Activated naive CD4-positive, alpha-beta T cell treated with anti-CD3 and anti-CD28 coated beads, Interleukin-2, amount 50 U/mL, for 72 hours (primary cell): ENCODE measurements at regions not wholly inside any gene's neighbourhood (a gene's known extent, or its start where the extent isn't known, plus 50 kb on each side); places are given as distances from the start of the nearest gene placed in this dataset.

ENCODE experiments used
- ATAC-seq, 2 donors: fragments of 150-1000 bp; cut with Tn5 transposase; 2 replicates each; pipeline ENCODE4 v1.10.0; 2021; ENCODE audit warnings: mild to moderate bottlenecking in 2 of 2, moderate library complexity in 2 of 2
- DNase-seq, 2 donors: peaks; one replicate each; pipeline ENCODE4 v3.0.0; 2021 to 2022; ENCODE audit warnings: low spot score in 2 of 2
- H3K27ac Mint-ChIP-seq, 2 donors: one replicate each; pipeline ENCODE4 v1.8.0; 2022; ENCODE audit warnings: mild to moderate bottlenecking in 2 of 2, mixed read lengths in 2 of 2
- H3K36me3 Mint-ChIP-seq, 2 donors: one replicate each; pipeline ENCODE4 v1.8.0; 2022; ENCODE audit warnings: mixed read lengths in 2 of 2
- H3K9me3 Mint-ChIP-seq, 2 donors: one replicate each; pipeline ENCODE4 v1.8.0; 2022; ENCODE audit warnings: mixed read lengths in 2 of 2

DNA sequence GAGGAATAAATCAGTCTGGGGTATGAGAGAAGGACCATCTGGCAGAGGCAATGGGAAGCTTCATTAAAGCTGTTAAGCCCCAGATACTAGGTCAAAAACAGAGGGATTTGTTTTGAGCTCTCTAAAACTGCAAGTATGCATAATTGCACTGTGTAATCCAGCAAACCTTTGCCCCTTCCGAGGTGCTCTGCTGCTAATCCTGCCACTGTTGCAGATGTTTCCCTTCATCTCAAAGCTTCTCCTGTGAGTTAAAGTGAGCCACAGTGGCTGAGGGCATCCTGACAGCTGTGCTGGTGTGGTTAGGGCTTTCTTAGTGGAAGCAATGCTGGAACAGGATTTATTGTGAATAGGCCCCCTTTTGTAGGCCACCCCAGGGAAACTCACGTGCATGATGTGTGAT is 160.3 kb upstream of the TRPC7 start:
- ATAC-seq = no peak
- no peaks in the 10 kb centered on the region for H3K36me3 Mint-ChIP-seq
- DNase-seq = no peak
- no peak overlapping the region for H3K27ac Mint-ChIP-seq
- H3K9me3 Mint-ChIP-seq = peaks cover 7 to 8% of the 10 kb centered on the region in 2 donors

DNA sequence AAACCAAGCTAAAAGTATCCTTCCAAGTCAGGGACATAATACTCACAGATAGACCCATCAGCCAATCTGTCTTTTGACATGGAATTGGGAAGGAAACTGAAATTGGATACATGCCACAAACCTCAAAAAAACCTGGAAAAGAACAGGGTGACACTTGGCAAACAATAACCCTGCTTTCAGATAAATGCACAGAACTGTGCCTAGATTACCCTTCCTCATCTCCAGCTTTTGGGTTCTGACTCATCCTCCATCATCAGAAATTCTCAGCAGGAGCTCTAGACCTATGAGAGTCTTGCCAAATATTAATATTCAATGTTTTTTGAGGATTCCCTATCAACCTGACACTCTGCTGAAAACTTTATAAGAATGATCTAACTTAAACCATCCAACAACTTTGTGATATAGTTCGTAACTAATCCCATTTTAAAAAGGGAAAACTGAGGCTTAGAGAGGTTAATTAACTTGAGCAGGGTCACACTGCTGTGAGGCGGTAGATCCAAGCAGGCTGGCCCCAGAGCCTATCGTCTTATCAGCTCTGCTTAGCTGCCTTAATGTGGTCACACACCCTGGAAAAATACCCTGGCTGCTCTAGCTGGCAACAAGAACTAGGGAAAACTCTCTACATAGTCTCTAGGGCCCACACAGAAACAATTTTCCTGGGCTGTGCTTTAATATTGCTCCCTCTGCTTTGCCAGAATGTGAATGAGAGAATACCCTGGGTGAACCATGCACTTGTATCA is 157.0 kb upstream of the TRPC7 start:
- no peak for ATAC-seq
- H3K36me3 Mint-ChIP-seq = no peaks in the 10 kb centered on the region
- DNase-seq = no peak
- peaks cover 12 to 16% of the 10 kb centered on the region in 2 donors for H3K9me3 Mint-ChIP-seq
- H3K27ac Mint-ChIP-seq = no peak overlapping the region

DNA sequence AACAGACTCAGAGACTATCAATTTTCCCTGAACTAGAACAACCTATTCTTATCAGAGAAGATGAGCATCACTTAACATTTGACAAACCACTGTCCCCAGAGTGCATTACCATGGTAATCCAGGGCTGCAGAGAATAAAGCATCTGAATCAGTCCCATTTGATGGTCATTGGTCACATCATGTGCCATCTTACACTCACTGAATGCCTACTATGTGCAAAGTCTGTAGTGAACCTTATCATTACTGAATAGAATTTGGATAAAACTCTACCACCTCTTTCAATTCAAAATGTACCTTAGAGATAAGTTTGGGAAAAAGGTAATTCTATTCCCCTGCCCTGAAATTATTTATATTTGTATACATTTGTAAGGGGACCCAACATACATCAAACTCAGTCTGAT is 156.4 kb upstream of the TRPC7 start:
- no peak overlapping the region for H3K27ac Mint-ChIP-seq
- H3K36me3 Mint-ChIP-seq = no peaks in the 10 kb centered on the region
- ATAC-seq (no peak), DNase-seq (no peak)
- peaks cover 12 to 16% of the 10 kb centered on the region in 2 donors for H3K9me3 Mint-ChIP-seq

DNA sequence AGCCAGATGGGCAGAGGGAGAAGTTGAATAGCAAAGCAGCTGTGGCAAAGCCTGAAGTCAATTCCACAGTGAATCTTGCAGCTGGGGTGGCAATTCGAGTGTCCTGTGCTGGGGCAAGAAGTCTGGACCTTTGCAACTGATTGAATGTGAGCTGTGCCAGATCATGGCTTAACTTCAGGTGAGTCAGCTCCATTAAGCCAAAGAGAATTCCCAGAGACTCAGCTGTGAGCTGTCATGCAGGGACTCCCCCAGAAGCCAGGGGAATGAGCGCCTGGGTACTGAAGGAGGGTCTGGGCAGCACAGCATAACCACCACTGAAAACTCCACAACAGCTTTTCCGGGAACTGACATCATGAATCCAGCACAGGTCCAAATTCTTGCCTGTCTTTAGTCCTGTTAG is 153.5 kb upstream of the TRPC7 start:
- DNase-seq (no peak), ATAC-seq (no peak)
- Mint-ChIP-seq H3K36me3 (no peaks in the 10 kb centered on the region), H3K27ac (no peak overlapping the region), H3K9me3 (peaks cover 13 to 15% of the 10 kb centered on the region in 2 donors)

DNA sequence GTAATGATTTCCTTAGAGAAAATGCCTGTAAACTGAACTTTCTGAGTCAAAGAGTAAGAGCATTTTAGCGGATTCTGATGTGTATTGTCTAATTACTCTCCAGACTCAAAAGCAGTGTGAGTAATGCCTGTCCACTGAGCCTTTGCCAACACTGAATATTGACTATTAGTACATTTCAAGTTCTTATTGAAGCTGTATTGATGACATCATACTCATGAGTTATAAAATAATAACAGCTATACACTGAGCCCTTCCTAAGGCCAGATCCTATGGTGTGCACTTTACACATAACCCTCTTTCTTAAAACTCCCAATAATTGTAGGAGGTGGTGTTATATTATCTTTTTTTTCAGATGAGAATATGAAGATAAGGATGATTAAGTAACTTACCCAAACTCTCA is 152.8 kb upstream of the TRPC7 start:
- DNase-seq (no peak), ATAC-seq (no peak)
- Mint-ChIP-seq H3K27ac (no peak overlapping the region), H3K9me3 (peaks cover 10 to 15% of the 10 kb centered on the region in 2 donors), H3K36me3 (no peaks in the 10 kb centered on the region)

DNA sequence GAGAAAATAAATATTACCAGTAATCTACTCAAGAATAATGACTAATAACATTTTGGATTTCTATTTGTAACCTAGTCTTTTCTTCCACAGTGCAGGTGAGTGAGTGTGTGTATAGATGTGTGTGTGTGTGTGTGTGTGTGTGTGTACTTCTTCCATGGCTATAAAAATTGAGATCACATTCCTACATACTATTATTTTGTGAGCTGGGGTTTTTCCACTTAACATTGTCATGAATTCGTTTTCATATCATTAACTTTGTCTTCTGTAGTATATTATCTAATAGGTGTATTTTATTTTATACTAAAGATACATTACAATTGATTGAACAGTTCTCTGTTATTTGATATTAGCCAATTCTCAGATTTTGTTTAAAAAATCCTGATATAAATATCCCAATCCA is 152.4 kb upstream of the TRPC7 start:
- H3K27ac Mint-ChIP-seq = no peak overlapping the region
- no peaks in the 10 kb centered on the region for H3K36me3 Mint-ChIP-seq
- DNase-seq (no peak), ATAC-seq (no peak)
- H3K9me3 Mint-ChIP-seq = peaks cover 10 to 15% of the 10 kb centered on the region in 2 donors

DNA sequence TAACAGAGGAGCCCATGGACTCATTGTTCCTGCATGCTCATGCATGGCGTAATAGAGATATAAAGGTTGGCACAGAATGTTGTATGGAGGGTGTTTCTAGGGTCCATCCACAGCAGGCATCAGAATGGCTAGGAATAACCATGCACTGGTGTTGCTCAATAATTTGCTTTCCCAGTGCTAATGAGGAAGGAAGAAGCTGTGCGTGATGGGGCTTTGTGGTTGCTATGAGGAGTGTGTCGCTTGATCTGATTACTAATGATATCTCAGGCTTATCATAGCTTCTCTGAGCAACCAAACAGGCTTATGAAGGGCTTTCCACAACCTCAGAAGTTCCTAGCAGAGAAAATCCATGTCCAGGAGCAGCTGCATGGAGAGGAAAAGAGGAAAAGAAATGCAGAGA is 151.3 kb upstream of the TRPC7 start:
- ATAC-seq = no peak
- peak overlapping the region in 1 of 2 donors; percentile 52 for H3K27ac Mint-ChIP-seq
- no peaks in the 10 kb centered on the region for H3K36me3 Mint-ChIP-seq
- DNase-seq = no peak
- H3K9me3 Mint-ChIP-seq = peaks cover 10 to 17% of the 10 kb centered on the region in 2 donors

DNA sequence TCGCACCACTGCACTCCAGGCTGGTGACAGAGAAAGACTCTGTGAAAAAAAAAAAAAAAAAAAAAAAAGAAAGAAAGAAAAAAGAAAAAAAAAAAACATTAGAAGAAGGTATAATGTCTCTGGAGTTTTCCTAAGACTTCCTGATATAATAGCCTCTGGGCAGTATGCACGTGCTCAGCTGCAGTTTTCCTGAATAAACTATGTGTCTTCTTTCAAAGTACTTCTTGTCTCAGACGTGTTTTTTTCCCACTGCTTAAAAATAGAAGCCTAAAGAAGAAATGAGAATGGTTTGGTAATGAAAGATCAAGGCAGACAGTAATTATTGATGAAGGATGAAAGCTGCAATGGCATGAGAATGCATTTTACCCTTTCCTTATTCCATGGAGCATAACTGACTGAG is 148.1 kb upstream of the TRPC7 start:
- Mint-ChIP-seq H3K36me3 (no peaks in the 10 kb centered on the region), H3K9me3 (peaks cover 4 to 11% of the 10 kb centered on the region in 2 donors), H3K27ac (no peak overlapping the region)
- DNase-seq (no peak), ATAC-seq (no peak)

DNA sequence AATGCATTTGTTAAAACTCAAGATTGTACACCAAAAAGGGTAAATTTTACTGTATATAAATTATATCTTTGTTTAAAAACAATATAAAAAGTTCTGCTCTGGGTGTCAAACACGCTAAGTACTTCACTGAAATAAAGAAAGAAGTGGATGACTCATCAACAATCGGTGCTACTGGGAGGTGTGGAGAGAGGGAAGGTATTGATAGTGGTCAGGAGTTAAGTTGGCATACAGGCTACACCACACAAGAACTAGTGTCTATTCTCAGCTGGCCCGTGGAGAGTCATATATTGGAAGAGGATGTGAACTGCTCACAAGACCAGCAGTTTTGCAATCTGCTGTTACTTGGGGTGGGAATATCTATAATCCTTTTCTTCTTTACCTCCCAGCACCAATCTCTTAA is 145.7 kb upstream of the TRPC7 start:
- DNase-seq = no peak
- H3K27ac Mint-ChIP-seq = no peak overlapping the region
- ATAC-seq = no peak
- H3K9me3 Mint-ChIP-seq = peaks cover 2 to 11% of the 10 kb centered on the region in 2 donors
- H3K36me3 Mint-ChIP-seq = no peaks in the 10 kb centered on the region

DNA sequence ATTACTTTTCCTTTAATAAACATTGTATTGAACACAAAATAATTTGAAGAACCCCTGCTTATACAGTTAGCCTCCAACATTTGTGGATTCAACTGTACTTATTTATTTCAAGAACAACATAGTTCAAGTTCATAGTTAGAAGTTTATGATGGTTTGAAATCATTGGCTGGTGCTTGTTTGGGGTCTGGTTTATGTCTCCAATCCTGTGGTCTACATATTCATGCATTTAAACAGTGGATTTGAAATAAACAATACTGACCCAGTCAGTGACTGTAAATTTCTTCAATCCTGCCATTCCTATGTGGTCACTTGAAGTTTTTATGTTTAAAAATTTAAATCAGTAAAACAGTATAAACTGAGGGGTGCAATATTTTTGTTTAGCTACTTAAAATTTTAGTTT is 145.1 kb upstream of the TRPC7 start:
- H3K9me3 Mint-ChIP-seq = peaks cover 0 to 11% of the 10 kb centered on the region in 2 donors
- no peak overlapping the region for H3K27ac Mint-ChIP-seq
- no peaks in the 10 kb centered on the region for H3K36me3 Mint-ChIP-seq
- ATAC-seq (no peak), DNase-seq (no peak)

DNA sequence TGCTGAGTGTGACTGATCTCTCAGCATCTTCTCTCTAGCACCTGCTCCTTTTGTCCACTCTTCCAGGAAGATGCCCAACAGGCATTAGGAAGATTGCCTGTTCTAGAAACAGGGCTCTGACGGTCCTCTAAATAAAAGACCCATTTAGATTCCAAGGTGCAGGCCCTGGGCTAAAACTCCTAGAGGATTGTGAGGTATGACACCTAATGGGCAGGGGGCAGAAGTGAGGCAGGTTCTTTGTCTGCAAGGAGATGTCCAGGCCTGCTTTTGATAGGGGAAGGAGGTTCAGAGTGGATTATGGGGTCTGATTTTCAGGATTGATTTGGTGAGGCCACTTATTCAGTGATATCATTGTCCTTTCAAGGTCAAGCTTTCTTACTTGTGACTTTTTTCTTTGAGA is 140.8 kb upstream of the TRPC7 start:
- Mint-ChIP-seq H3K36me3 (no peaks in the 10 kb centered on the region), H3K27ac (no peak overlapping the region), H3K9me3 (no peaks in the 10 kb centered on the region)
- DNase-seq (no peak), ATAC-seq (no peak)

DNA sequence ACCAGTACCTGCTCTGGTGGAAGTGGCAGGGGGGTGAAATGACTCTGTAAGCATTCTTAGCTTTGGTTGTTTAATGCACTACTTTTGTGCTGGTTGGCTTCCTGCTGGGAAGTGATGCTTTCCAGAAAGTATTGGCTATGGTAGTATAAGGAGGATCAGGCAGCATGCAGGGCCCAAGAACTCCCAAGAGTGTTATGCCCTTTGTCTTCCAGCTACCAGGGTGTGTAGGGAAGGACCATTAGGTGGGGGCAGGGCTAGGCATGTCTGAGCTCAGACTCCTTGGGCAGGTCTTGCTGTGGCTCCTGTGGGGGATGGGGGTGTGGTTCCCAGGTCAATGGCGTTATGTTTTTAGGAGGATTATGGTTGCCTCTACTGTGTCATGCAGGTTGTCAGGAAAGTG is 135.8 kb upstream of the TRPC7 start:
- ATAC-seq (no peak), DNase-seq (no peak)
- H3K36me3 Mint-ChIP-seq = peaks cover 0 to 12% of the 10 kb centered on the region in 2 donors
- no peak overlapping the region for H3K27ac Mint-ChIP-seq
- peaks cover 20 to 24% of the 10 kb centered on the region in 2 donors for H3K9me3 Mint-ChIP-seq

DNA sequence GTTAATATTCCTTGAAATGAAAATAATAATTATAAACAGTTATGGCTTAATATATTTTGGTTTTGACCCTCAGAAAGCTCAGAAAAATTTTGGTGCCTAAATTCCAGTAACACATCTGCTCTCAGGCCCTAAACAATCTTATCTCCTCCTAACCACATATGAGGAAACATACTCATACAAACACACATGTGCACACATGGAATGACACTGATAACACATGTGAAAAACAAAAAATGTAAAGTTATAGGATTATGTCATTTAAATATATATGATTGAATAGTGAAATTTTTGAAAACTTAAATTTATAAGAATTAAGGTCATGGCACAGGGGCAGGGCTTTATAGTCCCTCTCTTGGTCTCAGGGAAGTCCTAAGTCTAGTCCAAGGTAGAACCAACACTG is 127.2 kb upstream of the TRPC7 start:
- Mint-ChIP-seq H3K36me3 (no peaks in the 10 kb centered on the region), H3K9me3 (peaks cover 8 to 20% of the 10 kb centered on the region in 2 donors), H3K27ac (no peak overlapping the region)
- ATAC-seq (no peak), DNase-seq (no peak)

DNA sequence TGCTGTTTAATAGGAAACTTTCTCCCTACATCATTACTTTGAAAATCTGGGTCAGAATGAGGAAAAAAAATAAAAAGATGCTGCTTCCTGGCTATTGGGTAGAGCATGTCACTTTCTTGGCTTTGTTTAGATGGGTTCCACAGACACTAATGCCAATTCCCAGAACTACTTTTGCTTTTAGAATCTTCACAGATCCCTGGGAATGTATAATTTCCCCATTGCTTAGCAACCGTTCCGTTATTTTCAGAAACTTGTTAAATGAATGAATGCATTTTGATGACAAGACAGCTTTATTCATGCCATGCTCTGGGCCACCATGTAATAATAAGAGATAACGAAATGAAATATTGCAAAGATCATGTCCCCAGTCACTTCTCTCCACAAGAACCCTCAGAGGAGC is 126.5 kb upstream of the TRPC7 start:
- ATAC-seq (no peak), DNase-seq (no peak)
- Mint-ChIP-seq H3K9me3 (peaks cover under 1 to 13% of the 10 kb centered on the region in 2 donors), H3K36me3 (no peaks in the 10 kb centered on the region), H3K27ac (no peak overlapping the region)

DNA sequence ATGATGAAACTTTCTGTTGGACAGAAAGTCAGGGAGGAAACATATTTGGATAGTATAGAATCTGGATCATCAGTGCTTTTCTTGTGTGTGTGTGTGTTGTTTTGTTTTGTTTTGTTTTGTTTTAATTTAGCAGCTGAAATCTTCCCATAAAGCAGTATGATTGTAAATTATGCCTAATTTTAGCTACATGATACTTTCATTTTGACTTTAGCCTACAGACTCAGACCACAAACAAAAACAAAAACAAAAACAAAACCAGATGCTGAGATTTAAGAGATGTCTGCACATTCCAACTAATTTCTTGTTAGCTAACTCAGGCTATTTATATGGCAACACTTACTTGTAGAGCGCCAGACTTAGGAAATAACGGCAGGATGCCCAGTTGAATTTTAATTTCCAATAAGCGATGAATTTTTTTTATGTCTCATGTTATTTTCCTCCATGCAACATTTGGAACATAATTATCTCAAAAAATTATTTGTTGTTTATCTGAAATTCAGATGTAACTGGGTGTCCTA is 119.5 kb upstream of the TRPC7 start:
- Mint-ChIP-seq H3K36me3 (no peaks in the 10 kb centered on the region), H3K27ac (no peak overlapping the region), H3K9me3 (peaks cover 5% of the 10 kb centered on the region in 2 donors)
- no peak for DNase-seq
- no peak for ATAC-seq

DNA sequence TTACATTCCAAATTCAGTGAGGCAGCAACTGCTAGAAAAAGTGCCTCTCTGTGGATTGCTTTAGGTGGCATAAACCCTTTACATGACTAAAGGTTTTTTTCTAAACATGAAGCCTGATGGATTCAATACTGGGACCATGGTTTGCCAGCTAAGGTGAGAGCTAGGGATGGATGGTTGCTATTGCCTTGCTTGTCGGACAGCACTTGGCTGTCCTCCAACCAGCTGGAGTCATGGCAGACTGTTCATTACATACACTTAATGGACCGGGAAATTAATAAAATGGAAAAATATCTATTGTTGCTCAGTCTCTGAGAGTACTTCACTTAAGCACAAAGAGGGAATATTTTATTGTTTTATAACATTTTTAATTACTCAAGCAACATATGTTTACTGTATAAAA is 116.9 kb upstream of the TRPC7 start:
- DNase-seq (no peak), ATAC-seq (no peak)
- Mint-ChIP-seq H3K36me3 (no peaks in the 10 kb centered on the region), H3K9me3 (peaks cover 5 to 10% of the 10 kb centered on the region in 2 donors), H3K27ac (no peak overlapping the region)

DNA sequence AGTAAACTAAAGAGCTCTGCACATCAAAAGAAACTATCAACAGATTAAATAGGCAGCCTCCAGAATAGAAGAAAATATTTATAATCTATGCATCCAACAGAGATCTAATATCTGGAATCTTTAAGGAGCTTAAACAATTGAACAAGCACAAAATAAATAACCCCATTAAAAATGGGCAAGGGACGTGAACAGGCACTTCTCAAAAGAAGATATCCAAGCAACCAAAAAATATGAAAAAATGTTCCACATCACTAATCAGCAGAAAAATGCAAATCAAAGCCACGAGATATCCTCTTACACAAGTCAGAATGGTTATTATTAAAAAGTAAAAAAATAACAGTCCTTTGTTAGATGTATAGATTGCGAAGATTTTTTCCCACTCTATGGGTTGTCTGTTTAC is 109.1 kb upstream of the TRPC7 start:
- no peak overlapping the region for H3K27ac Mint-ChIP-seq
- ATAC-seq (no peak), DNase-seq (no peak)
- peaks cover 15 to 26% of the 10 kb centered on the region in 2 donors for H3K9me3 Mint-ChIP-seq
- H3K36me3 Mint-ChIP-seq = peaks cover 0 to 18% of the 10 kb centered on the region in 2 donors

DNA sequence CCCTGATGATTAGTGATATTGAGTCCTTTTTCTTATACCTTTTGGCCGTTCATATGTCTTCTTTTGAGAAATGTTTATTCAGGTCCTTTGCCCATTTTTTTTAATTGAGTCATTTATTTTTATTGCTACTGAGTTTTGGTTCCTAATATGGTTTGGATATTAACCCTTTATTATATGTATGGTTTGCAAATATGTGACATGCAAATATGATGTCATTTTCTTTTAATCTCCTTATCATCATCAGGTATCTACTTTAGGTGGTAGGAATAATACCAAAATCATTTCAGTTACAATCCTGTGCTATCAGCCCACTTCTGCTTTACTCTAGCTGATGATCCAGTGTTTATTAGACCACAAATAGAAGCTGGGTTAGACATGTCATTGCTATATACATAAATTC is 102.3 kb upstream of the TRPC7 start:
- Mint-ChIP-seq H3K27ac (no peak overlapping the region), H3K36me3 (peaks cover 0 to 3% of the 10 kb centered on the region in 2 donors), H3K9me3 (peaks cover 9 to 10% of the 10 kb centered on the region in 2 donors)
- ATAC-seq (no peak), DNase-seq (no peak)
